ENCODE measurements at regions not wholly inside any gene's neighbourhood (a gene's known extent, or its start where the extent isn't known, plus 50 kb on each side); places are given as distances from the start of the nearest gene placed in this dataset.

- WGBS, 2 donors, result 83 to 84% methylated on average over 4 of the region's 4 CpGs
- Histone ChIP-seq H3K36me3 (ENCODE audit: low read depth, missing control alignments) (no peaks in the 10 kb centered on the region), H3K27me3 (no peaks in the 10 kb centered on the region), H3K9me3 (no peaks in the 10 kb centered on the region), H3K4me3 (no peak overlapping the region), H3K27ac (no peak overlapping the region), H3K4me1 (peaks cover under 1% of the 10 kb centered on the region)
- TF ChIP-seq, protein P1, sequence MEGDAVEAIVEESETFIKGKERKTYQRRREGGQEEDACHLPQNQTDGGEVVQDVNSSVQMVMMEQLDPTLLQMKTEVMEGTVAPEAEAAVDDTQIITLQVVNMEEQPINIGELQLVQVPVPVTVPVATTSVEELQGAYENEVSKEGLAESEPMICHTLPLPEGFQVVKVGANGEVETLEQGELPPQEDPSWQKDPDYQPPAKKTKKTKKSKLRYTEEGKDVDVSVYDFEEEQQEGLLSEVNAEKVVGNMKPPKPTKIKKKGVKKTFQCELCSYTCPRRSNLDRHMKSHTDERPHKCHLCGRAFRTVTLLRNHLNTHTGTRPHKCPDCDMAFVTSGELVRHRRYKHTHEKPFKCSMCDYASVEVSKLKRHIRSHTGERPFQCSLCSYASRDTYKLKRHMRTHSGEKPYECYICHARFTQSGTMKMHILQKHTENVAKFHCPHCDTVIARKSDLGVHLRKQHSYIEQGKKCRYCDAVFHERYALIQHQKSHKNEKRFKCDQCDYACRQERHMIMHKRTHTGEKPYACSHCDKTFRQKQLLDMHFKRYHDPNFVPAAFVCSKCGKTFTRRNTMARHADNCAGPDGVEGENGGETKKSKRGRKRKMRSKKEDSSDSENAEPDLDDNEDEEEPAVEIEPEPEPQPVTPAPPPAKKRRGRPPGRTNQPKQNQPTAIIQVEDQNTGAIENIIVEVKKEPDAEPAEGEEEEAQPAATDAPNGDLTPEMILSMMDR (IDR thresholded peaks at IDR 0.05), result no peak
- TF ChIP-seq POLR2A (IDR thresholded peaks at IDR 0.05), result no peak
- DNase-seq, result no peak
- intact Hi-C loops (cut with DNase I; ENCODE audit: low total_unique reads), result no loop called here
These were observed 263.2 kb downstream of the XXYLT1 start for GRCh38 chr3:195007766-195008165.

DNA sequence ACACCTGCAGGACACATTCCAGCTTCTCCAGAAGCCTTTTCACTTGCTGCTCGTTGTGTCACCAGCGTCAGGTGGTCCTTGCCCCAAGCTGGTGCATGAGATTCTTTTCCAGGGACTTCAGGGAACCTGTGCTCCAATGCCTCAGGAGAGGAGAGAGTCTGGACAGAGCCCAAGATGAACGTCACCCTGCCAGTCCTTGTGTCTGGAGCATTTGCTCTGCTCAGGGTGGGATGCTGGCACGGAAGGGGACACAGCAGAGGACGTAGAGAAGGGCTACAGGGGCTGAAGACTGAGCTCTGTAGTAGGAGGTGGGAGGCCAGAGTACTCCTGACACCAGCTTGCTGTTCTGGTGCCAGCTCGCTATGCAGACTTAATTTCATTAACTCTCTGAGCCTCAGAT is 262.1 kb downstream of the XXYLT1 start:
- no peak overlapping the region for H3K27ac ChIP-seq
- DNase-seq, result no peak
- no peaks in the 10 kb centered on the region for H3K36me3 ChIP-seq (ENCODE audit: low read depth, missing control alignments)
- intact Hi-C loops (cut with DNase I; ENCODE audit: low total_unique reads), result no loop called here
- no peaks in the 10 kb centered on the region for H3K4me1 ChIP-seq
- TF ChIP-seq POLR2A (IDR thresholded peaks at IDR 0.05), result no peak
- TF ChIP-seq, protein P1 (IDR thresholded peaks at IDR 0.05), result no peak
- no peak overlapping the region for H3K4me3 ChIP-seq
- H3K9me3 ChIP-seq, result no peaks in the 10 kb centered on the region
- H3K27me3 ChIP-seq, result no peaks in the 10 kb centered on the region
- 84 to 86% methylated on average over 6 of the region's 6 CpGs for WGBS, 2 donors

GRCh38 chr3:195009616-195010015 is 261.3 kb downstream of the XXYLT1 start:
- 84 to 96% methylated on average over 9 of the region's 9 CpGs for WGBS, 2 donors
- H3K27ac ChIP-seq, result no peak overlapping the region
- H3K36me3 ChIP-seq (ENCODE audit: low read depth, missing control alignments), result no peaks in the 10 kb centered on the region
- H3K4me1 ChIP-seq, result no peaks in the 10 kb centered on the region
- no peak for DNase-seq
- no peaks in the 10 kb centered on the region for H3K27me3 ChIP-seq
- TF ChIP-seq, protein P1 (IDR thresholded peaks at IDR 0.05), result no peak
- TF ChIP-seq POLR2A (IDR thresholded peaks at IDR 0.05), result no peak
- no peak overlapping the region for H3K4me3 ChIP-seq
- H3K9me3 ChIP-seq, result no peaks in the 10 kb centered on the region
- intact Hi-C loops (cut with DNase I; ENCODE audit: low total_unique reads), result no loop called here

DNA sequence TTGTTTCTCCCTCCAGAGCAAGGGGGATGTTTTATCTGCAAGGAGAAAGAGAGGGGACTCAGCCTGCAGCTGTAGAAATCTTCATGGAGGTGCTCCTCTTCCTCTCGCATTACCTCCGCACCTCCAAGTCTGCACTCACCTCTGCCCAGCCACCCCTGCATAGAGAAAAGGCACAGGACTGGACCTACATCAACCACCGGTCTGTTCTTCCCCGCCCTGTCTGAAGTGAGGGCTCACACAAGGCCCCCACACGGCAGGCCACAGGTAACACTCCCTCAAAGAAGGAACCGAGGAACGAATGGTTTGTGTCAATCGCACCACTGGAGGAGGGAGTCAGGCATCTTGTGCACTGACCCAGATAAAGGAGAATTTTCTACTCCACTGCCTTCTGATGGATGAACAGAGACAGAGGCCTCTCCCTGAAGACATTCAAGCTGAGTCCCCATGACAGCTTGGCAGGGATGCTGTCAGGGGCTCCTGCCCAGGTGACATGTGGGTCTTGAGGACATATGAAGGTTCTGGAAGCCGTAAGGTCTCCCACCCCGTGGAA is 260.3 kb downstream of the XXYLT1 start:
- Histone ChIP-seq H3K9me3 (no peaks in the 10 kb centered on the region), H3K36me3 (ENCODE audit: low read depth, missing control alignments) (no peaks in the 10 kb centered on the region), H3K4me1 (no peaks in the 10 kb centered on the region), H3K4me3 (no peak overlapping the region), H3K27ac (no peak overlapping the region), H3K27me3 (no peaks in the 10 kb centered on the region)
- intact Hi-C loops (cut with DNase I; ENCODE audit: low total_unique reads), result no loop called here
- WGBS, 2 donors, result 94 to 98% methylated on average over 10 of the region's 10 CpGs
- TF ChIP-seq POLR2A (IDR thresholded peaks at IDR 0.05), result no peak
- TF ChIP-seq, protein P1 (IDR thresholded peaks at IDR 0.05), result no peak
- no peak for DNase-seq

DNA sequence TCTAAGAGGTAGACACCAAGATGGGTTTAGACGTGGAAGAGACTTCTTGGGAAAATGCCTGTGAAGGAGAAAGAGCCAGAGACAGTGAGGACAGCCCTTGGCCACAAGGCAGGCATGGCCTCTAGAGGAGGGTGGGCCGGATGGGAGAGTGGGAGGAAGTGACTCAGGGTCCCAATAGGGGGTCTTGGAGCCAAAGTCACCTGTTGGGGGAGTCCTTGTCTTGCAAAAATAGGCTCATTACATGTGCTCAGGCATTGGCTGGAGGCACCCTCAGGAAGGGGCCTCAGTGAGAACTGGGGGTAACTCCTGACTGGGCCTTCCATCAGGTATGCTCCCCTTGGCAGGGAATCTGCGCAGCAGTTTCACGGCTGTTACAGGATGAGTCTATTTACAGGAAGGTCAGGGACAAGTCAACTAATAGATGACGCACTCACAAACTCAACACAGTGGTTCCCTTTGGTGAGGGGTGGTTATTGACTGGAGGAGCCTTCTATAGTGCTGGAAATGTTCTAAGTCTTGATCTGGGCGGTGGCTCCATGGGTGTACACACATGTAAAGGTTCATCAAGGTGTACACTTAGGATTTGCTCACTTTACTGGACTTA is 259.6 kb downstream of the XXYLT1 start:
- WGBS, 2 donors, result 91 to 92% methylated on average over 6 of the region's 6 CpGs
- Histone ChIP-seq H3K4me3 (no peak overlapping the region), H3K27me3 (no peaks in the 10 kb centered on the region), H3K36me3 (ENCODE audit: low read depth, missing control alignments) (no peaks in the 10 kb centered on the region), H3K27ac (no peak overlapping the region), H3K4me1 (no peaks in the 10 kb centered on the region), H3K9me3 (no peaks in the 10 kb centered on the region)
- no peak for DNase-seq
- TF ChIP-seq, protein P1 (IDR thresholded peaks at IDR 0.05), result no peak
- TF ChIP-seq POLR2A (IDR thresholded peaks at IDR 0.05), result no peak
- intact Hi-C loops (cut with DNase I; ENCODE audit: low total_unique reads), result no loop called here

Measured in testis (tissue), 2 donors.